ENCODE measurements at regions not wholly inside any gene's neighbourhood (a gene's known extent, or its start where the extent isn't known, plus 50 kb on each side); places are given as distances from the start of the nearest gene placed in this dataset.

DNA sequence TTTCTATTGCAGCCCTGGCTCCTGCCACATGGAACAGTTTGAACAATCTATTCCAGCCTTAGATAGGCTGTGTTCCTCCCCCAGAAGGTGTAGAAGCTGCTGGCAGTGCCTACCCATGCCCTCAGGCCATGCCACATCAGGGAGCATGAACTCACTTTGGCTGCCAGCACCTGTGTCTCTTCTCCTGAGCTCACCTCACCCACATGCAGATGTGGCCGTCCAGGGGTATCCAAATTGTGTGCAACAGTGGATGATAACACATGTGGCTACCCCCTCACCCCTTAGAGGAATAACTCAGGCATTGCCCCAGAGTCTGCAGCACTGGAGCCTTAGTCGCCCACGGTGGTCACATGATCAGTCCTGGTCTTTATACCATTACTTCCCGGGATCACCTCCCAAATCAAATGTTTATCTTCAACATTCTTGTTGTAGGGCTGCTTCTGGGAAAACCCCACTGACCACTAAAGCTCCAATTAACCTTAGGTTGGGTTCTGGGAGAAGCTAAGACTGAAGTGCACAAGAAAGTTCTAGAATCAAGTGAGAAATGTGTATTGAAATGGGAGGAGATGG, 110.4 kb downstream of the BANF2 start:
- peaks cover 8% of the 10 kb centered on the region for H3K27me3 ChIP-seq (ENCODE audit: low read depth, low read length)
- H3K79me2 ChIP-seq (ENCODE audit: low read length), result no peaks in the 10 kb centered on the region
- no peaks in the 10 kb centered on the region for H4K20me1 ChIP-seq (ENCODE audit: insufficient read depth, low read length)
- no peak overlapping the region for H2AFZ ChIP-seq (ENCODE audit: low read depth, low read length)
- no peak overlapping the region for H3K4me2 ChIP-seq (ENCODE audit: low read length)
- H3K36me3 ChIP-seq (replicated peaks; ENCODE audit: low read depth, low read length), result no peaks in the 10 kb centered on the region
- TF ChIP-seq EZH2phosphoT487 (IDR thresholded peaks at IDR 0.05; ENCODE audit: low read depth), result no peak
- TF ChIP-seq, protein P1, sequence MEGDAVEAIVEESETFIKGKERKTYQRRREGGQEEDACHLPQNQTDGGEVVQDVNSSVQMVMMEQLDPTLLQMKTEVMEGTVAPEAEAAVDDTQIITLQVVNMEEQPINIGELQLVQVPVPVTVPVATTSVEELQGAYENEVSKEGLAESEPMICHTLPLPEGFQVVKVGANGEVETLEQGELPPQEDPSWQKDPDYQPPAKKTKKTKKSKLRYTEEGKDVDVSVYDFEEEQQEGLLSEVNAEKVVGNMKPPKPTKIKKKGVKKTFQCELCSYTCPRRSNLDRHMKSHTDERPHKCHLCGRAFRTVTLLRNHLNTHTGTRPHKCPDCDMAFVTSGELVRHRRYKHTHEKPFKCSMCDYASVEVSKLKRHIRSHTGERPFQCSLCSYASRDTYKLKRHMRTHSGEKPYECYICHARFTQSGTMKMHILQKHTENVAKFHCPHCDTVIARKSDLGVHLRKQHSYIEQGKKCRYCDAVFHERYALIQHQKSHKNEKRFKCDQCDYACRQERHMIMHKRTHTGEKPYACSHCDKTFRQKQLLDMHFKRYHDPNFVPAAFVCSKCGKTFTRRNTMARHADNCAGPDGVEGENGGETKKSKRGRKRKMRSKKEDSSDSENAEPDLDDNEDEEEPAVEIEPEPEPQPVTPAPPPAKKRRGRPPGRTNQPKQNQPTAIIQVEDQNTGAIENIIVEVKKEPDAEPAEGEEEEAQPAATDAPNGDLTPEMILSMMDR (IDR thresholded peaks at IDR 0.05; ENCODE audit: low read depth, low read length), result no peak
- H3K9me3 ChIP-seq (ENCODE audit: insufficient read depth, low read length), result no peaks in the 10 kb centered on the region
- H3K27ac ChIP-seq (ENCODE audit: low read length), result no peak overlapping the region
- no peak overlapping the region for H3K9ac ChIP-seq (ENCODE audit: low read length)
- H3K4me3 ChIP-seq (ENCODE audit: low read length), result no peak overlapping the region
- H3K4me1 ChIP-seq (ENCODE audit: low read length), result no peaks in the 10 kb centered on the region; the same call in 1 of the 2 replicates

DNA sequence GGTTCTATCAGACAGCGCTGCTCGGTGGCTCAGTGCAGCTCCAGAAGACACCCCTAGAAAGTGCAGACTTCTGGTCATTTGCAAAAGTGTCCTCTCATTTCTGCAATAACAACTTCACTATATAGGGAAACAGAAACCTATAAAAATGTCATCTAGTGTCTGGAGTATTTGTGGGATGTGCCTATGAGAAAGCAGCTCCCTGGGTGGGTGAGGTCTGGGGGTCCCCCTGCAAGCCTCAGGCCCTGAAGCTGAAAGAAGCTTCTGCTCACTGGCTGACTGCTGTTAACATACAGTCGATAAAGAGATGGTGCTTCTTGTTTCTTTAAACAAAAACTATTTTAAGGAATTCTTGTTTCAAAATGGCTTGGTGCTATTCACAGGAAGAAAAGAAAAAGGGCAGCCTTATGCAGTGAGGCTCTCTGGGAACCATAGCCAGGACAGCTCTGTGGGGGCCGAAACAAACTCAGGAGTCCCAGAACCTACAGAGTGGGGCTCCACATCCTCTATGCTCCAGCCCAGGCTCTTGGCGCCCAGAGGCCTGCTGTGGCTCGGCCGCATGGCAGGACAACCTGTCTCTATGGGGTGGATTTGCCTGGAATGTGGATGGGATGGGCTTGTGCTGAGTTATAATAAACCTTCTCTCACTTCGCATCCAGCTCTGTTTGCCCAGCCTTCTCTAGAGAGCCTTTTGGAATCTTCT, 109.7 kb downstream of the BANF2 start:
- no peak overlapping the region for H3K27ac ChIP-seq (ENCODE audit: low read length)
- no peak overlapping the region for H3K4me3 ChIP-seq (ENCODE audit: low read length)
- H3K4me2 ChIP-seq (ENCODE audit: low read length), result no peak overlapping the region
- TF ChIP-seq, protein P1 (IDR thresholded peaks at IDR 0.05; ENCODE audit: low read depth, low read length), result no peak
- TF ChIP-seq EZH2phosphoT487 (IDR thresholded peaks at IDR 0.05; ENCODE audit: low read depth), result no peak
- no peak overlapping the region for H3K9ac ChIP-seq (ENCODE audit: low read length)
- H3K79me2 ChIP-seq (ENCODE audit: low read length), result no peaks in the 10 kb centered on the region
- no peak overlapping the region for H2AFZ ChIP-seq (ENCODE audit: low read depth, low read length)
- H3K4me1 ChIP-seq (ENCODE audit: low read length), result no peaks in the 10 kb centered on the region; the same call in 1 of the 2 replicates
- H3K27me3 ChIP-seq (ENCODE audit: low read depth, low read length), result peaks cover 8% of the 10 kb centered on the region
- no peaks in the 10 kb centered on the region for H3K9me3 ChIP-seq (ENCODE audit: insufficient read depth, low read length)
- no peaks in the 10 kb centered on the region for H4K20me1 ChIP-seq (ENCODE audit: insufficient read depth, low read length)
- no peaks in the 10 kb centered on the region for H3K36me3 ChIP-seq (replicated peaks; ENCODE audit: low read depth, low read length)

DNA sequence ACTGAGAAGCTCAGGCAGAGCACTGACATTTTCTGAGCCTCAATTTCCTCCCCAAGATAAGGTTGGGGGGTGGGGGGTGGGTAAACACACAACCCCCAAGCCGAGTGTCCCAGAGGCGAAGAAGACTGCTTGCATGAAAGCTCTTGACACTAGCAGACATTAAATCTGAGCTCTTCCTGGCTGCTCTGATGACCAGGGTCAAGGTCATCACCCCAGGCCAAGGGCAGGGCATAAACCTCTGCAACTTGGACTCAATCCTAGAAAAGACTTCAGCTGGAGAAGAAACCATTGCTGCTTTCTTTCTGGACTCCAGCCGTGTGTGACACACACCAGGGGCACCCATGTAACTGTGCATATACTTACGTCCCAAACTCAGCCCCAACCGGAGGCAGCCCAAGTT, 109.0 kb downstream of the BANF2 start:
- Histone ChIP-seq H2AFZ (ENCODE audit: low read depth, low read length) (no peak overlapping the region), H3K9ac (ENCODE audit: low read length) (no peak overlapping the region), H3K79me2 (ENCODE audit: low read length) (no peaks in the 10 kb centered on the region), H3K27me3 (ENCODE audit: low read depth, low read length) (peaks cover 8% of the 10 kb centered on the region), H3K36me3 (replicated peaks; ENCODE audit: low read depth, low read length) (no peaks in the 10 kb centered on the region), H4K20me1 (ENCODE audit: insufficient read depth, low read length) (no peaks in the 10 kb centered on the region), H3K4me3 (ENCODE audit: low read length) (no peak overlapping the region), H3K9me3 (ENCODE audit: insufficient read depth, low read length) (no peaks in the 10 kb centered on the region), H3K4me1 (ENCODE audit: low read length) (no peaks in the 10 kb centered on the region; the same call in 1 of the 2 replicates), H3K27ac (ENCODE audit: low read length) (no peak overlapping the region), H3K4me2 (ENCODE audit: low read length) (no peak overlapping the region)
- TF ChIP-seq, protein P1 (IDR thresholded peaks at IDR 0.05; ENCODE audit: low read depth, low read length), result no peak
- no peak for TF ChIP-seq EZH2phosphoT487 (IDR thresholded peaks at IDR 0.05; ENCODE audit: low read depth)

DNA sequence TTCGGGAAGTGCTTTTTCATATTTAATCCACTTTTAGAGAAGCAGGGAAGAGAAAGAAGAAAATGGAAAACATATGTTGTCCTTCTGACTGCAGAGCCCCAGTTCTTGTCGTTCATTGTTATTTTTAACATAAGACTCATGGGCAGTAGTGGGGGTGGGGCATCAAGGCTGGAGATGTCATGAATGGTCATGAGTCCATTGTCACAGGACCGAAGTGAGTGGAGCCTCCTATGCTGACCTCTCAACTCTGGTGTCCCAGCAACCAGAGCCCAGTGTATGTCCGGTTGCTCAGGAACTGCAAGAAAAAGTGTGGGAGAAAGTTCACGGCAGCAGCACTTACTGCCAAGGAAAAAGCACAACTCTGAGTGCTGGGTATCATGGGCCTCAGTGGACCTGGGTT, 108.6 kb downstream of the BANF2 start:
- no peak overlapping the region for H3K4me2 ChIP-seq (ENCODE audit: low read length)
- H3K36me3 ChIP-seq (replicated peaks; ENCODE audit: low read depth, low read length), result no peaks in the 10 kb centered on the region
- H3K27ac ChIP-seq (ENCODE audit: low read length), result no peak overlapping the region
- H4K20me1 ChIP-seq (ENCODE audit: insufficient read depth, low read length), result no peaks in the 10 kb centered on the region
- no peaks in the 10 kb centered on the region; the same call in 1 of the 2 replicates for H3K4me1 ChIP-seq (ENCODE audit: low read length)
- no peak for TF ChIP-seq EZH2phosphoT487 (IDR thresholded peaks at IDR 0.05; ENCODE audit: low read depth)
- TF ChIP-seq, protein P1 (IDR thresholded peaks at IDR 0.05; ENCODE audit: low read depth, low read length), result no peak
- peaks cover 8% of the 10 kb centered on the region for H3K27me3 ChIP-seq (ENCODE audit: low read depth, low read length)
- no peak overlapping the region for H2AFZ ChIP-seq (ENCODE audit: low read depth, low read length)
- H3K79me2 ChIP-seq (ENCODE audit: low read length), result no peaks in the 10 kb centered on the region
- no peak overlapping the region for H3K4me3 ChIP-seq (ENCODE audit: low read length)
- no peaks in the 10 kb centered on the region for H3K9me3 ChIP-seq (ENCODE audit: insufficient read depth, low read length)
- H3K9ac ChIP-seq (ENCODE audit: low read length), result no peak overlapping the region
